ENCODE measurements at regions not wholly inside any gene's neighbourhood (a gene's known extent, or its start where the extent isn't known, plus 50 kb on each side); places are given as distances from the start of the nearest gene placed in this dataset.
"Not testable (repeated sequence)": the region's sequence is repeated elsewhere in the genome, so short reads cannot be mapped to it uniquely, and the experiment has no call there.

GRCh38 chr16:64260631-64261401 lies 861.0 kb downstream of the CDH11 start:
- not testable (repeated sequence) for TF ChIP-seq CTCF, POLR2A, POLR2AphosphoS5 (IDR thresholded peaks at IDR 0.05)

Measured in prostate gland (tissue), 2 donors.